BJ (cell line): ENCODE measurements at regions not wholly inside any gene's neighbourhood (a gene's known extent, or its start where the extent isn't known, plus 50 kb on each side); places are given as distances from the start of the nearest gene placed in this dataset.

Experiments
- CTCF ChIA-PET: fragments of 350-600 bp; formaldehyde crosslinking; extraction: SDS; loops from one replicate; lab custom pipeline; 2021; ENCODE audit warnings: antibody characterized with exemption, inconsistent platforms; lab: Yijun Ruan, JAX
- POLR2A ChIA-PET: fragments of 300-600 bp; sonication (Branson Sonifier 250); formaldehyde crosslinking; extraction: SDS; loops from one replicate; lab custom pipeline; 2021; ENCODE audit warnings: antibody characterized with exemption; lab: Charles Lee
- DNase-seq: peaks from one replicate; pipeline ENCODE4 v3.0.0-alpha.2; 2011; ENCODE audit warnings: low read depth
- H3K27me3 ChIP-seq: 2 replicates; pipeline ENCODE4 v1.6.0; 2011; ENCODE audit warnings: low read length; ENCODE audit not compliant: control insufficient read depth, insufficient read depth
- H3K36me3 ChIP-seq: 2 replicates; pipeline ENCODE4 v1.5.1; 2011; ENCODE audit warnings: low read length; ENCODE audit not compliant: control insufficient read depth, insufficient read depth
- H3K4me3 ChIP-seq: 2 replicates; pipeline ENCODE4 v1.5.1; 2011; ENCODE audit warnings: low read depth, mild to moderate bottlenecking, control low read depth, low read length
- CTCF ChIP-seq: IDR thresholded peaks from 2 replicates; pipeline ENCODE4 v1.5.1; 2011; ENCODE audit warnings: low read depth, mild to moderate bottlenecking, control low read depth, inconsistent platforms, low read length, moderate library complexity; ENCODE audit not compliant: insufficient read depth

DNA sequence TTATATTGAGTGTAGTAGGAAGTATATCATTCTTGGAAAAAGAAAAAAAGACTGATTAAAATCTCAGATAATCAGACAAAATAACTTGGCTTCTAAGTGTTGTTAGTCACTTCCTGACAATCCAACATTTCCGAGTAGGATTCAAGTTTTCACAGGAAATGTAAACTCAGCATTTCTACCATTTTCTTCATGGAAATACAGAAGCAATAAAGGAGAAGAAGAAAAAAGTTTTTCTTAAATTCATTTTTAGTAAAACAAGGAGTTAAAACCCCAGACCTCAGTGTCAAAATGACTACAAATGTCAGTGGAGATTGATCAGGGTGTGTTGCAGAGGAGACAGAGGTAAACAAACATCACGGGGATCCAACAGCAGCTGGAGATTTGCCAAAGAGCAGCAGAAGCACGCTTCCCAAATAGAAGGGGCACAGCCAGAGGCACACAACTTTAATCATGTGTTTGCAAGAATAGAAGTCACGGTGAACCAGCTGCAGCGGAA lies 129.3 kb upstream of the FAM9B start:
- ChIA-PET POLR2A (no interaction called here), CTCF (no interaction called here)
- H3K36me3 ChIP-seq = no peaks in the 10 kb centered on the region
- no peak overlapping the region for H3K4me3 ChIP-seq
- no peak for DNase-seq
- no peak for TF ChIP-seq CTCF
- no peaks in the 10 kb centered on the region for H3K27me3 ChIP-seq

GRCh38 chrX:9164086-9164485 lies 130.2 kb upstream of the FAM9B start:
- no peak for TF ChIP-seq CTCF
- DNase-seq = no peak
- H3K36me3 ChIP-seq = no peaks in the 10 kb centered on the region
- no peak overlapping the region for H3K4me3 ChIP-seq
- CTCF ChIA-PET = no interaction called here
- no peaks in the 10 kb centered on the region for H3K27me3 ChIP-seq
- POLR2A ChIA-PET = no interaction called here

GRCh38 chrX:9164533-9165426 lies 130.9 kb upstream of the FAM9B start:
- Histone ChIP-seq H3K36me3 (no peaks in the 10 kb centered on the region), H3K4me3 (no peak overlapping the region), H3K27me3 (no peaks in the 10 kb centered on the region)
- DNase-seq = no peak
- no peak for TF ChIP-seq CTCF
- POLR2A ChIA-PET = no interaction called here
- CTCF ChIA-PET = no interaction called here

GRCh38 chrX:9166584-9166944 lies 132.6 kb upstream of the FAM9B start:
- ChIA-PET CTCF (no interaction called here), POLR2A (no interaction called here)
- H3K4me3 ChIP-seq = no peak overlapping the region
- H3K27me3 ChIP-seq = no peaks in the 10 kb centered on the region
- no peak for TF ChIP-seq CTCF
- H3K36me3 ChIP-seq = no peaks in the 10 kb centered on the region
- no peak for DNase-seq

DNA sequence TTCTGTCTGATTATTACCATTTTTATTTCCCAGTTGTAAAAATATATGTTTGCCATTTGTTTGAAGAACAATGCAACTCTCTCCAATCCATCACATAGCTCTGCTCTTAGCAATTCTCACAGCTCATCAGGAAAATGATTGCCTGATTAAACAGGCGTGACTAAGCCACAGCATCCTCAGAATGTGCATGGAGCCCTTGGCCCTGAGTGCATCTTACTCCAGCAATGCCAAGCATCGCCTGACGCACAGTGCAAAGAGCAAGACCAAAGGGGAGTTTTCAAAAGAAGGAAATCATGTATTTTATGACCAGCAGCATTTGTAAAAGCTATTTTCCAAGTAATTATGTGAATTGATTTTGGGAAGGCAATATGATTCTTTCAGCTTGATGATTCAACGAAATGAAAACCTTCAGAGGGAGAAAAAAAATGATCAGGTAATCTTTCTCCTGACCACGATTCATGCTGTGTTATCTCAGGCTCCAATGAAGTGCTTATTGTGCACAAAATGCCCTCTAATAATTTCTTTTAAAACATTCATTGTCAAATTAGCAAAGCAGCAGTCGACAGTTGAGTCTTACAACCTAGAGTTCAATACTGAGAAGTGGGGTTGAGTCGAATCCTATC lies 138.0 kb upstream of the FAM9B start:
- Histone ChIP-seq H3K27me3 (no peaks in the 10 kb centered on the region), H3K36me3 (no peaks in the 10 kb centered on the region), H3K4me3 (no peak overlapping the region)
- TF ChIP-seq CTCF = no peak
- ChIA-PET CTCF (interaction anchor here (1.9 kb wide), 1 partner anchor 9 kb away, joined by 6 read pairs; no protein-coding TSS in a partner anchor), POLR2A (no interaction called here)
- peak; percentile 25 for DNase-seq
